ENCODE measurements at regions not wholly inside any gene's neighbourhood (a gene's known extent, or its start where the extent isn't known, plus 50 kb on each side); places are given as distances from the start of the nearest gene placed in this dataset.

GRCh38 chr18:61989138-61989537, 96.3 kb upstream of the RNF152 start:
- Histone ChIP-seq H3K9me3 (no peaks in the 10 kb centered on the region), H3K36me3 (replicated peaks in 1 of 2; ENCODE audit: insufficient read depth in 1 of 2, low read depth in 2 of 2) (no peaks in the 10 kb centered on the region), H3K4me3 (no peak overlapping the region), H3K27ac (no peak overlapping the region), H3K4me1 (peaks cover 11% of the 10 kb centered on the region), H3K27me3 (no peaks in the 10 kb centered on the region)
- intact Hi-C loops (cut with DNase I) = loop anchor here (10.0 kb wide), 1 partner anchor 64 kb away; no protein-coding TSS in a partner anchor
- ATAC-seq (no peak), DNase-seq (no peak)
- 78 to 86% methylated on average over 4 of the region's 4 CpGs for WGBS, 2 donors
- TF ChIP-seq CTCF (IDR thresholded peaks at IDR 0.05) = no peak
- TF ChIP-seq POLR2A (IDR thresholded peaks at IDR 0.05) = no peak

GRCh38 chr18:61988100-61988499, 95.3 kb upstream of the RNF152 start:
- 66 to 84% methylated on average over 2 of the region's 2 CpGs for WGBS, 2 donors
- ATAC-seq = no peak
- Histone ChIP-seq H3K27me3 (no peaks in the 10 kb centered on the region), H3K4me3 (no peak overlapping the region), H3K4me1 (peaks cover 9% of the 10 kb centered on the region), H3K9me3 (no peaks in the 10 kb centered on the region), H3K27ac (no peak overlapping the region), H3K36me3 (replicated peaks in 1 of 2; ENCODE audit: insufficient read depth in 1 of 2, low read depth in 2 of 2) (no peaks in the 10 kb centered on the region)
- no peak for DNase-seq
- TF ChIP-seq CTCF (IDR thresholded peaks at IDR 0.05) (no peak), POLR2A (IDR thresholded peaks at IDR 0.05) (no peak)
- intact Hi-C loops (cut with DNase I) = loop anchor here (10.0 kb wide), 1 partner anchor 63 kb away; no protein-coding TSS in a partner anchor

GRCh38 chr18:61985681-61986080, 92.9 kb upstream of the RNF152 start:
- 68 to 77% methylated on average over 1 of the region's 1 CpG for WGBS, 2 donors
- Histone ChIP-seq H3K36me3 (replicated peaks in 1 of 2; ENCODE audit: insufficient read depth in 1 of 2, low read depth in 2 of 2) (no peaks in the 10 kb centered on the region), H3K27ac (no peak overlapping the region), H3K9me3 (no peaks in the 10 kb centered on the region), H3K4me1 (no peaks in the 10 kb centered on the region), H3K27me3 (no peaks in the 10 kb centered on the region), H3K4me3 (no peak overlapping the region)
- DNase-seq = no peak
- intact Hi-C loops (cut with DNase I) = loop anchor here (10.0 kb wide), 1 partner anchor 61 kb away; no protein-coding TSS in a partner anchor
- no peak for ATAC-seq
- TF ChIP-seq CTCF (IDR thresholded peaks at IDR 0.05) (no peak), POLR2A (IDR thresholded peaks at IDR 0.05) (no peak)

- TF ChIP-seq POLR2A (IDR thresholded peaks at IDR 0.05) (no peak), CTCF (IDR thresholded peaks at IDR 0.05) (no peak)
- H3K27me3 ChIP-seq = no peaks in the 10 kb centered on the region
- DNase-seq (no peak), ATAC-seq (no peak)
- no peaks in the 10 kb centered on the region for H3K4me1 ChIP-seq
- H3K27ac ChIP-seq = no peak overlapping the region
- WGBS, 2 donors = 20 to 30% methylated on average over 1 of the region's 1 CpG
- intact Hi-C loops (cut with DNase I) = loop anchor here (10.0 kb wide), 1 partner anchor 60 kb away; no protein-coding TSS in a partner anchor
- H3K4me3 ChIP-seq = no peak overlapping the region
- H3K9me3 ChIP-seq = no peaks in the 10 kb centered on the region
- H3K36me3 ChIP-seq (replicated peaks in 1 of 2; ENCODE audit: insufficient read depth in 1 of 2, low read depth in 2 of 2) = no peaks in the 10 kb centered on the region
Measured at GRCh38 chr18:61984349-61984748, 91.5 kb upstream of the RNF152 start.

- Histone ChIP-seq H3K27me3 (no peaks in the 10 kb centered on the region), H3K27ac (no peak overlapping the region), H3K4me3 (no peak overlapping the region), H3K4me1 (no peaks in the 10 kb centered on the region), H3K36me3 (replicated peaks in 1 of 2; ENCODE audit: insufficient read depth in 1 of 2, low read depth in 2 of 2) (no peaks in the 10 kb centered on the region), H3K9me3 (no peaks in the 10 kb centered on the region)
- TF ChIP-seq POLR2A (IDR thresholded peaks at IDR 0.05) = no peak
- TF ChIP-seq CTCF (IDR thresholded peaks at IDR 0.05) = no peak
- ATAC-seq = no peak
- no peak for DNase-seq
- intact Hi-C loops (cut with DNase I) = loop anchor here (10.0 kb wide), 1 partner anchor 58 kb away; no protein-coding TSS in a partner anchor
- whole genome bisulfite sequencing, 2 donors = 54 to 61% methylated on average over 2 of the region's 2 CpGs
Measured at GRCh38 chr18:61982475-61982874, 89.7 kb upstream of the RNF152 start.
